ENCODE measurements at regions not wholly inside any gene's neighbourhood (a gene's known extent, or its start where the extent isn't known, plus 50 kb on each side); places are given as distances from the start of the nearest gene placed in this dataset.
A peak's percentile ranks its signal among the peaks of the same experiment; 100 is the strongest.

DNA sequence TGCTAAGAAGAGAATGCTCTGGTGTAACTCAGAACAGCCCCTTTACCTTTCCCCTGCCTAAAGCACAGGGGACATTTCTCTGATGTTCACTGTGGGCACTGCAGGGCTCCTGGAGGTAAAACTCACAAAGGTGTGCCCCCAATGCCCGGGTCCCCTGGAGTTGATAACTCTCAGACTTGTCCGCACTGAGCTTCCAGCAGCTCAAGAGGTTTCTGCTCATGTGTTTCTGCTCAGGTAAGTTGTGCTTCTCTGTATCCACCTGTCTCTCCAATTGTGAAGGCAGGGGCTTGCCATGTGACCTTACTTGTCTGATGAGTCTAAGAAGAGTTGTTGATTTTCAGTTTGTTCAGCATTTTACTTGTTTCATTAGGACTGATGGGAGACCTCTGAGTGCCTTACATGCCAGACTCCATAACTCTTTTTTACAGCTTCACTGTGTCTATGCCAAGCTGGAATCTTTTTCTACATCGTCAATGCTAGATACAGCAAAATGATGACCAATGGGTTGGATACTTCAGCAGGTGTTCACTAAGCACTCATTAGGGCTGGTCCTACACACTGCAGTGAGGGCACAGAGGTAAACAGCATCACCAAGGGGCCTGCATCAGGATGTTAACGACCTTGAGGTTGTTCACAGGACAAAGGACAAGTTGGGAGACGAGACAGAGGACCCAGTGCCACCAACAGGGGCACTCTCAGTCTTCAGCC is 56.4 kb downstream of the MRPL36 start:
- WGBS, 5 donors: 64 to 77% (median 68%) methylated on average over 5 of the region's 5 CpGs

DNA sequence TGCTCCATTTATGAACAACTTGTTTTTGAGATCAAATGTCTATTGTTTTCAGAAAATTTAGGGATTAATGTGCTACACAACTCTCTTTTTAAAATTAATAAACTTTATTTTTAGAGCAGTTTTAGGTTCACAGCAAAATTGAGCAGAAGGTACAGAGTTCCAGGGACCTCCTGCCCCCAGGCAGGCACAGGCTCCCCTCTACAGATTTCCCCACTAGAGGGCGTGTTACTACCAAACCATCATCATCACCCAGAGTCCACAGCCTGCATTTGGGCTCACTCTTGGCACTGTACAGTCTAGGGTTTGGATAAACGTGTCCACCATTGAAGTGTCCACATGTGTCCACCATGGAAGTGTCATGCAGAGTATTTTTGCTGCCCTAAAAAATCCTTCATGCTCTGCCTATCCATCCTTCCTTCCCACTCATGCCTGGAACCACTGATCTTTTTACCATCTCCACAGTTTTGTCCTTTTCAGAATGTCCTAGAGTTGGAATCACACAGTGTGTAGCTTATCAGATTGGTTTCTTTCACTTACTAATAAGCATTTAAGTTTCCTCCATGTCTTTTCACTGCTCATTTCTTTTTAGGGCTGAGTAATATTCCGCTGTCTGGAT is 61.7 kb downstream of the MRPL36 start:
- H3K9me3 ChIP-seq: peaks cover 0 to 36% (median 22%) of the 10 kb centered on the region in 8 donors
- intact Hi-C loops (cut with DNase I; ENCODE audit: low total_unique reads): no loop called here
- H3K27ac ChIP-seq: no peak overlapping the region
- no peaks in the 10 kb centered on the region for H3K36me3 ChIP-seq
- WGBS, 5 donors: 32 to 40% (median 34%) methylated on average over 3 of the region's 3 CpGs
- DNase-seq: no peak
- no peaks in the 10 kb centered on the region for H3K4me1 ChIP-seq
- TF ChIP-seq CTCF (IDR thresholded peaks at IDR 0.05 in 8 of 11, conservative IDR thresholded peaks at IDR 0.05 in 3 of 11) (peak in 10 of 11 experiments; percentile 16 to 79 (median 64)), POLR2A (IDR thresholded peaks at IDR 0.05) (no peak), POLR2AphosphoS5 (IDR thresholded peaks at IDR 0.05) (no peak)
- H3K27me3 ChIP-seq (replicated peaks in 1 of 7): peaks cover 0 to 52% (median 2%) of the 10 kb centered on the region in 7 donors
- H3K4me3 ChIP-seq: no peak overlapping the region

More for the DNA sequence above, 56.4 kb downstream of the MRPL36 start:
- intact Hi-C loops (cut with DNase I; ENCODE audit: low total_unique reads): loop anchor here (10.0 kb wide), 1 partner anchor 282 kb away; no protein-coding TSS in a partner anchor
- H3K9me3 ChIP-seq: peaks cover 0 to 38% (median 22%) of the 10 kb centered on the region in 8 donors
- DNase-seq: no peak
- TF ChIP-seq POLR2AphosphoS5 (IDR thresholded peaks at IDR 0.05): no peak
- H3K4me3 ChIP-seq: no peak overlapping the region
- H3K27me3 ChIP-seq (replicated peaks in 1 of 7): peaks cover 0 to 45% (median 0%) of the 10 kb centered on the region in 7 donors
- no peaks in the 10 kb centered on the region for H3K4me1 ChIP-seq
- H3K36me3 ChIP-seq: no peaks in the 10 kb centered on the region
- H3K27ac ChIP-seq: no peak overlapping the region

DNA sequence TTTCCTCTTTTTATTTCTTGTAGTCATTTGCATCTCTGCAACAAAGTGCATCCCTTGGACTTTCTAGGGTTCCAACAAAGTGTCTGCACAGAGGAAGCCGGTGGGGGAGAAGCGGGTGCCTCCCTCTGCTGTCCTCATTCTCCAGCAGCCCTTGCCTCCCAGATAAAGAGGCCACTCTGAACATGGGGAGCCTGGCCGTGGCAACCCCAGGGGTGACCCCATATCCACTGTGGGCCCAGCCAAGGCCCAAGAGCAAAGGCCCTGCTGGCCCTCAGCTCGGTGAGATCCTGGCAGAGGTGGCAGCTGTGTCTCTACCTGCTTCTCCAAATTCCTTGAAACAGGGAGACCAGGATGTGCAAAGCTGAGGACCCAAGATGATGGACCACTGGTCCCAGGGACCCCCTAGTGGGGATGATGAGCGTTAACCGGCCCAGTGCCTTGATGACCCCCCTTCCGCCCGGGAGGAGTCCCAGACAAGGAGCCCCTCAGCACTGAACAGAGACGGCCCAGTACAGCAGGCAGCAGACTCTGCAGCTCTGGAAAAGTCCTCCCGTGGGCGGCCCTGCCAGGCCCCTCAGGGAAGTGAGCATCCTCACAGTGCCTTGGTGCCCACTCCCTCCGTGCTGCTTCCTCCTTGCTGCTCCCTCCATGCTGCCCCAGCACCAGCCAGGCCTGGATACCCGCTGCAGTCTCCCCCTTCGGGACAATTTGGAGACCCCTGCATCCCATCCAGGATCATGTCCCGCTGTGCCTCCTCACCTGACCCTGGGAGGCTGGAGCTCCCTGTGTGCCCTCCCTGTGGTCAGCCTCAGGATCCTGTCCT is 62.5 kb downstream of the MRPL36 start:
- TF ChIP-seq POLR2A (IDR thresholded peaks at IDR 0.05) (no peak), CTCF (IDR thresholded peaks at IDR 0.05 in 8 of 11, conservative IDR thresholded peaks at IDR 0.05 in 3 of 11) (no peak), POLR2AphosphoS5 (IDR thresholded peaks at IDR 0.05) (no peak)
- Histone ChIP-seq H3K4me1 (no peaks in the 10 kb centered on the region), H3K9me3 (peaks cover 0 to 30% (median 21%) of the 10 kb centered on the region in 8 donors), H3K4me3 (no peak overlapping the region), H3K27ac (no peak overlapping the region), H3K36me3 (no peaks in the 10 kb centered on the region), H3K27me3 (replicated peaks in 1 of 7) (peaks cover 0 to 55% (median 2%) of the 10 kb centered on the region in 7 donors)
- 65 to 77% (median 72%) methylated on average over 14 to 15 of the region's 15 CpGs for WGBS, 5 donors
- intact Hi-C loops (cut with DNase I; ENCODE audit: low total_unique reads): no loop called here
- DNase-seq: no peak

DNA sequence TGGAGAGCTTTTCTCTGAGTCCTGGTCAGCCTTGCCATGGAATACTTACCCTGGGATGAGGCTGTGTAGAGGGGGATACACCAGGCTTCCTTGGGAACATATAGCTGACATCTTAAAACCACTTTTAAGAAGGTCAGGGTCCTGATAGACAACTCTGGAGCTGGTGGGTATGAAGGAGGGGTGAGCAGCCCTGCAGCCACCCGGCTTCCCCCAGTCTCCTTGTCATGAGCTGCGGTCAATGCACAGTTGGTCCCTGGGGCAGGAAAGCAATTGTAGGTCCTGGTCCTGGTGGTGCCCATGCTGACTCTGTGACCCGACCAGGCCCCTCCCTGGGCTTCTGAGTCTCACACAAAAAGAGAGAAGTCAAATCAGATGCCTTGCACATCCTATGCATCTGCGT is 63.6 kb downstream of the MRPL36 start:
- WGBS, 5 donors: 68 to 83% (median 76%) methylated on average over 2 to 4 of the region's 4 CpGs
- H3K4me3 ChIP-seq: no peak overlapping the region
- no peaks in the 10 kb centered on the region for H3K4me1 ChIP-seq
- no peak overlapping the region for H3K27ac ChIP-seq
- peaks cover 0 to 21% (median 16%) of the 10 kb centered on the region in 8 donors for H3K9me3 ChIP-seq
- peaks cover 0 to 57% (median 2%) of the 10 kb centered on the region in 7 donors for H3K27me3 ChIP-seq (replicated peaks in 1 of 7)
- TF ChIP-seq POLR2AphosphoS5 (IDR thresholded peaks at IDR 0.05): no peak
- no peak for TF ChIP-seq POLR2A (IDR thresholded peaks at IDR 0.05)
- no peak for TF ChIP-seq CTCF (IDR thresholded peaks at IDR 0.05 in 8 of 11, conservative IDR thresholded peaks at IDR 0.05 in 3 of 11)
- DNase-seq: no peak
- no peaks in the 10 kb centered on the region for H3K36me3 ChIP-seq
- intact Hi-C loops (cut with DNase I; ENCODE audit: low total_unique reads): no loop called here

Measured in spleen (tissue), 11 donors.